ENCODE measurements at regions not wholly inside any gene's neighbourhood (a gene's known extent, or its start where the extent isn't known, plus 50 kb on each side); places are given as distances from the start of the nearest gene placed in this dataset.
"Not testable (repeated sequence)": the region's sequence is repeated elsewhere in the genome, so short reads cannot be mapped to it uniquely, and the experiment has no call there.

DNA sequence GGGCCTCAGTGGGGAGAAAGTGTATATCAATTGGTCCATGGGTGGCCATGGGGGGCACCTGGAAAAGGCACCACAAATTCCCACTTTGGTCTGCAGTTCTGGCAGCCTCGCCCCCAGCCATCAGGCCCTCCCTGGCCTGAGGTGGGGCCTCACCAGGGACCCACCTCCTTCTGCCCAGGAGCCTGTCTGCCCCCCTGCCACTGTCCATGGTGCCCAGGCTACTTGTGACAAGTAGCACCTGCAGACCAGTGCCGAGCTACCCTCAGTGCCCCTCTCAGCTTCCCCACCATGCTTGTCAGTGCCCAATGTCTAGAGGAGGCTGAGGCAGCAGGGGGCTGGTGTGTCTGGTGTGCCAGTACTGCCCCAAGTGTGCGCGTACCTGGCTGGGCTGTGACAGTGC lies 87.1 kb upstream of the PAXBP1 start:
- intact Hi-C loops (cut with micrococcal nuclease), result no loop called here
- DNase-seq (ENCODE audit: low spot score), result no peak
- Mint-ChIP-seq H3K36me3 (ENCODE audit: low read depth) (no peaks in the 10 kb centered on the region), H3K4me3 (ENCODE audit: low read depth) (no peak overlapping the region), H3K9me3 (peaks cover 14% of the 10 kb centered on the region), H3K27me3 (ENCODE audit: low read depth) (peaks cover 19% of the 10 kb centered on the region), H3K4me1 (ENCODE audit: low read depth) (no peaks in the 10 kb centered on the region), H3K27ac (no peak overlapping the region)

DNA sequence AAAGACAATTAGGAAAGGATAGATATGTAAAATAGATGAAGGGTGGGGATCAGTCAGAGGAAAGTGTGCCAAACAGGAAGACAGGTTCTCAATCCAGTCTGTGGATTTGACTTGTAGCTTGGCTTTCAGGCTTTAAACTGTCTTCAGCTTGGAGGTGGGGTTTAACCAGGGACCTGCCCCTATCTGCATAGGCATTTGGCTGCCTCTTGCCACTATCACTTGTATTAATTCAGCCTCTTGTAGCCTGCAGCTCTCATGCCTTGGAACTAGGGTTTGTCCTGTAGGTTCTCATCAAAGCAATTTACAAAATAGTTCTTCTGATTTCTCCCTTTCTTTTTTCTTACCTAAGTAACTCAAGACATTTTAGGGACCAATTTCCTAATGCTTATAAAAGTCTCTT lies 88.8 kb upstream of the PAXBP1 start:
- Mint-ChIP-seq H3K9me3 (peaks cover 9% of the 10 kb centered on the region), H3K36me3 (ENCODE audit: low read depth) (no peaks in the 10 kb centered on the region), H3K4me1 (ENCODE audit: low read depth) (no peaks in the 10 kb centered on the region), H3K27ac (no peak overlapping the region), H3K27me3 (ENCODE audit: low read depth) (peaks cover 21% of the 10 kb centered on the region), H3K4me3 (ENCODE audit: low read depth) (no peak overlapping the region)
- DNase-seq (ENCODE audit: low spot score), result no peak
- intact Hi-C loops (cut with micrococcal nuclease), result no loop called here

DNA sequence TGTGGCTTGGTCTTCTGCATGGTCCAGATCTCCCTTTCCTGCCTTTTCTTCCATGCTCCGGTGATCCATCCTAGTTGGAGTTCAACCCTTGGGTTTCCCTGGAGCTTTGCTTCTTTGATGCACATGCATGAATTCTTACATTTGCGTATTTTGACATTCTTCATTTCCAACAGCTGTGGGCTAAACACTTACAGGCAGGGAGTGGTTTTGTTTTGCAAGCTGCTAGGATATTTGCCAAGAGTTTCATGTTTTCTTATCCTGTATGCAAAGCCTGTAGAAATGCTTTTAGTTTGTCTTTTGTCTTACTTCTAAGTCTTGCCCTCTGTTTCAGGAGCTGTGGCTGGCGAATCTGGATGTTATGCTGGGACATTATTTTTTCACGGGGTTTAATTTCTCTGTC lies 90.3 kb upstream of the PAXBP1 start:
- Mint-ChIP-seq H3K9me3 (peaks cover 1% of the 10 kb centered on the region), H3K36me3 (ENCODE audit: low read depth) (no peaks in the 10 kb centered on the region), H3K4me1 (ENCODE audit: low read depth) (no peaks in the 10 kb centered on the region), H3K27ac (no peak overlapping the region), H3K27me3 (ENCODE audit: low read depth) (peaks cover 24% of the 10 kb centered on the region), H3K4me3 (ENCODE audit: low read depth) (no peak overlapping the region)
- intact Hi-C loops (cut with micrococcal nuclease), result no loop called here
- DNase-seq (ENCODE audit: low spot score), result no peak

DNA sequence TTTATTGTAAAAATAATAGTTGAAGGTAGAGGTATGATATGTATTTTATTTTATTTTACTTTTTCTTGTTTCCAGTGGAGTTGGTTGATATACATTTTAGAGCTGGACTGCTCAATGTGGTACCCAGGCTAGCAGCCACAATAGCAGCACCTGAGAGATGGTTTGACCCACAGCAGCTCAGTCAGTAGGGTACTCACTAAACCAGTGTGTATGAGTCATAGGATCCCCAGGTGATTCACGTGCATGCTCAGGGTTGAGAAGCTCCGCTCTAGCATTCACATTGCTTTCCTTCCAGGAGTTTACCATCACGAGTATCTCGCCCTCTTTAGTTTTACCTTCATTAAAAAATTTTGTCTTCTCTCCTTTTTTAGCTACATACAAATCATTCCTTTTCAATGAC lies 96.0 kb upstream of the PAXBP1 start:
- intact Hi-C loops (cut with micrococcal nuclease), result no loop called here
- no peak overlapping the region for H3K27ac Mint-ChIP-seq
- DNase-seq (ENCODE audit: low spot score), result no peak
- H3K9me3 Mint-ChIP-seq, result no peaks in the 10 kb centered on the region
- H3K36me3 Mint-ChIP-seq (ENCODE audit: low read depth), result no peaks in the 10 kb centered on the region
- H3K27me3 Mint-ChIP-seq (ENCODE audit: low read depth), result peaks cover 17% of the 10 kb centered on the region
- no peak overlapping the region for H3K4me3 Mint-ChIP-seq (ENCODE audit: low read depth)
- no peaks in the 10 kb centered on the region for H3K4me1 Mint-ChIP-seq (ENCODE audit: low read depth)

DNA sequence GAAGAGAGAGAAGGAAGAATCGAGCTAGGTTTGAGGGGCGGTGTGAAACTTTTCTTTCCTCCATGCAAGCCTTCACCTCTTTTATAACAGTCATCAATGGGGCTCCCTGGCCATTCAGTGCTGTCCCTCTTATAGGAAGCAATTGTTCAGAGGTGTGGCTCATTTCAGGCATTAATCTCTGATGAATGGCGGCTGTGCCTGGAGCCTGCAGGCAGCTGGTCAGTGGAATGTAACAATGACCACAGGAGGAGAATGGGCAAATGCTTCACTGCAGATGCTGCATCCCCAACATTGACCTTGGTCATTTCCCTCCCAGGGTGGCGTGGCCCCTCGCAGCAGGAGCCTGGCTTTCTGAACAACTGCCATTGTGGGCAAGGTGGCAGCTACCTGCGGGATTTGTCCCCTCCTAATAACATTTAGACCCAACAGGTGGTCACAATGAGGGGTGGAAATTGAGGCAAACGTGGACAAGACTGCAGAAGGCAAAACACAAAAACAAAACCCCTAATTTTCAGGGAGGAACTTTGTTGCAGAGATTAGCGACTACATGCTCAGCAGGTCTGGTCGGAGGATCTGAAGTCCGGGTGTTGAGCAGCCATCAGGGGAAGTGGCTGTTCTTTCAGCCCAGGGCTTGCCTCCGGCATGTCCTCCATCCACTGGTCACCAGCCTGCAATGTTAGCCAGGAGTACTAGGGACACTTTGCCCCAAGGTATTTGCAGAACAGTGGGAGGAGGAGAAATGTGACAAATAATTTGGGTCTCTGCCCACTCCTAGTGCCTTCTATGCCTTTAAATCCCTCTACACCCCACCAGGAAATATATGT lies 97.3 kb upstream of the PAXBP1 start:
- DNase-seq (ENCODE audit: low spot score), result no peak
- no peaks in the 10 kb centered on the region for H3K9me3 Mint-ChIP-seq
- peaks cover 9% of the 10 kb centered on the region for H3K27me3 Mint-ChIP-seq (ENCODE audit: low read depth)
- no peak overlapping the region for H3K27ac Mint-ChIP-seq
- H3K4me3 Mint-ChIP-seq (ENCODE audit: low read depth), result no peak overlapping the region
- intact Hi-C loops (cut with micrococcal nuclease), result no loop called here
- no peaks in the 10 kb centered on the region for H3K36me3 Mint-ChIP-seq (ENCODE audit: low read depth)
- no peaks in the 10 kb centered on the region for H3K4me1 Mint-ChIP-seq (ENCODE audit: low read depth)

DNA sequence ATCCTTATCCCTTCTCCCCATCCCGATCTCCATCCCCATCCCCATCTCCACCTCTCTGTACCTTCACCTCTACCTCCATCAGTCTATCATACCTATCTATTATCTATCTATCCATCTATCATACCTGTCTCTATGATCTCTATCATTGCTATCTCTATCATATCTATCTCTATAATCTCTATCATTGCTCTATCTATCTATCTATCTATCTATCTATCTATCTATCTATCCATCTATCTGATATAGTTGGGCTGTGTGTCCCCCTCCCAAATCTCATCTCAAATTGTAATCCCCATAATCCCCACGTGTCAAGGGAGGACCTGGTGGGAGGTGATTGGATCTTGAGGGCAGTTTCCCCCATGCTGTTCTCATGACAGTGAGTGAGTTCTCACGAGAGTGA lies 97.9 kb upstream of the PAXBP1 start:
- H3K4me3 Mint-ChIP-seq (ENCODE audit: low read depth), result no peak overlapping the region
- intact Hi-C loops (cut with micrococcal nuclease), result no loop called here
- H3K27me3 Mint-ChIP-seq (ENCODE audit: low read depth), result peaks cover 9% of the 10 kb centered on the region
- H3K36me3 Mint-ChIP-seq (ENCODE audit: low read depth), result no peaks in the 10 kb centered on the region
- no peaks in the 10 kb centered on the region for H3K9me3 Mint-ChIP-seq
- no peak overlapping the region for H3K27ac Mint-ChIP-seq
- DNase-seq (ENCODE audit: low spot score), result no peak
- no peaks in the 10 kb centered on the region for H3K4me1 Mint-ChIP-seq (ENCODE audit: low read depth)

DNA sequence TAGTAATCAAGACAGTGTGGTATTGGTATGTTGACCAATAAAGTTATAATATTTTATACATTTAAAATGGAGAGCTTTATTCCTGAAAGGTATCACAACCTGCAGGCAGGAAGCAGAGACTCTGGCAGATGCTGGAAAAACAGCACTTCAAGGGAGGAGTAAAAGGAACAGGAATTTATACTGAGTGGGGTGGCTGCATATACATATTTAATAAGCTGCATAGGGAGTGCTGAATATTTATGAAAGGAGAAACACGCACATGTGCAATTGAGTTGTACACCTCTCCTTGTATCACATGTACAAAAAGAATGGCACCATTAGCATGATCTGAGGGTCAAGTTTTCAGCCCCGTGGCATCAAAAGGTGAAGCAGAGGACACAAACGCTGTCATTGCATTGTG lies 104.9 kb upstream of the PAXBP1 start:
- H3K9me3 Mint-ChIP-seq, result no peaks in the 10 kb centered on the region
- DNase-seq (ENCODE audit: low spot score), result no peak
- no peaks in the 10 kb centered on the region for H3K36me3 Mint-ChIP-seq (ENCODE audit: low read depth)
- H3K27me3 Mint-ChIP-seq (ENCODE audit: low read depth), result peaks cover 12% of the 10 kb centered on the region
- no peak overlapping the region for H3K4me3 Mint-ChIP-seq (ENCODE audit: low read depth)
- intact Hi-C loops (cut with micrococcal nuclease), result no loop called here
- H3K4me1 Mint-ChIP-seq (ENCODE audit: low read depth), result no peaks in the 10 kb centered on the region
- H3K27ac Mint-ChIP-seq, result no peak overlapping the region

DNA sequence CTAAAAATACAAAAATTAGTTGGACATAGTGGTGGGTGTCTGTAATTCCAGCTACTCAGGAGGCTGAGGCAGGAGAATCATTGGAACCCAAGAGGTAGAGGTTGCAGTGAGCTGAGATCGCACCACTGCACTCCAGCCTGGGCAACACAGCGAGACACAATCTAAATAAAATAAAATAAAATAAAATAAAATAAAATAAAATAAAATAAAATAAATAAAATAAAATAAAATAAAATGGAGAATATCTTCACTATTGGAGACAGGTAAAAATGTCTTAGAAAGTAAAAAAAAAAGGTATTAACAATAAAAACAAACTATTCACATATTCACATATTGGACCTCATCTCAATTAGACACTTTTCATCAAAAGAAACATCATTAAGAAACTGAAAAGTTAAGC lies 106.3 kb upstream of the PAXBP1 start:
- H3K36me3 Mint-ChIP-seq (ENCODE audit: low read depth); intact Hi-C loops (cut with micrococcal nuclease); DNase-seq (ENCODE audit: low spot score); H3K4me3 Mint-ChIP-seq (ENCODE audit: low read depth); H3K9me3 Mint-ChIP-seq; H3K4me1 Mint-ChIP-seq (ENCODE audit: low read depth); H3K27ac Mint-ChIP-seq: not testable (repeated sequence)
- peaks cover 13% of the 10 kb centered on the region for H3K27me3 Mint-ChIP-seq (ENCODE audit: low read depth)

DNA sequence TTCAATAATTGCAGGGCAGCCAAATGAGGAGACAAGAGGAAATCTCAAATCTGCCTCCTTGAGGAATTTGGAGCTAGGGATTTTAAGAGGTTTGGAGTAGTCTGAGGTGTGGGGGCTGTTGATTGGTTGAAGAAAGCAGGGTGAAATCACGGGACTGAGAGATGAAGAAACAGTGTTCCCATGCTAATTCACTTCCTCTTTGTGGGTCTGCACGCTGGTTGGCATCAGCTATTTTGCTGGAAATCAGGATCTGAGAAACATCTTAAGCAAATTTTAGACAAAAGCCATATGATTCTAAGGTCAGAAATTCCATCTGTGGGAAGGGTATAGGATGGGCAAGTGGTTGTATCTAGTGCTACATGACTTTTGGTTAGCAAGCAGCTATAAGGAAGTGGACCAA lies 107.1 kb upstream of the PAXBP1 start:
- no peak overlapping the region for H3K4me3 Mint-ChIP-seq (ENCODE audit: low read depth)
- intact Hi-C loops (cut with micrococcal nuclease), result no loop called here
- no peaks in the 10 kb centered on the region for H3K9me3 Mint-ChIP-seq
- H3K4me1 Mint-ChIP-seq (ENCODE audit: low read depth), result no peaks in the 10 kb centered on the region
- peaks cover 13% of the 10 kb centered on the region for H3K27me3 Mint-ChIP-seq (ENCODE audit: low read depth)
- no peaks in the 10 kb centered on the region for H3K36me3 Mint-ChIP-seq (ENCODE audit: low read depth)
- no peak overlapping the region for H3K27ac Mint-ChIP-seq
- DNase-seq (ENCODE audit: low spot score), result no peak

DNA sequence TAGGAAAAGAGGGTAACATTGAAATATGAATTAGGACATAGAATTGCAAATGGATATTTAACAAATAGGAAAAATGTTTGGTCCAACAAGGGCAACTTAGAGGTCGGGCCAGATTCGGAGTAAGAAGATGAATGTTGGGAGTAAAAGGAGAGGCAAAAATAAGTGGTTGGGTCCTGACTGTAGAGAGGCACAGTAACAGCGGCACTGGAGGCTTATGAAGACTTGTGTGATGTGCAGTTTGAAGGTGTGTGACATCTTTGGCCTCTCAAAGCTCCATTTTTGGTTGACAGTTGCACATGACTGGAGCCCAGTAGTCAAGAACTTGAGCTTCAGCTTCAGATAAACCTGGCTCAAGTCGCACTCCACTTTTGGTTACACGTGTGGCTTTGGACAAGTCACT lies 109.9 kb upstream of the PAXBP1 start:
- no peaks in the 10 kb centered on the region for H3K9me3 Mint-ChIP-seq
- DNase-seq (ENCODE audit: low spot score), result no peak
- no peak overlapping the region for H3K27ac Mint-ChIP-seq
- H3K4me3 Mint-ChIP-seq (ENCODE audit: low read depth), result no peak overlapping the region
- no peaks in the 10 kb centered on the region for H3K4me1 Mint-ChIP-seq (ENCODE audit: low read depth)
- peaks cover 9% of the 10 kb centered on the region for H3K27me3 Mint-ChIP-seq (ENCODE audit: low read depth)
- intact Hi-C loops (cut with micrococcal nuclease), result no loop called here
- H3K36me3 Mint-ChIP-seq (ENCODE audit: low read depth), result no peaks in the 10 kb centered on the region

DNA sequence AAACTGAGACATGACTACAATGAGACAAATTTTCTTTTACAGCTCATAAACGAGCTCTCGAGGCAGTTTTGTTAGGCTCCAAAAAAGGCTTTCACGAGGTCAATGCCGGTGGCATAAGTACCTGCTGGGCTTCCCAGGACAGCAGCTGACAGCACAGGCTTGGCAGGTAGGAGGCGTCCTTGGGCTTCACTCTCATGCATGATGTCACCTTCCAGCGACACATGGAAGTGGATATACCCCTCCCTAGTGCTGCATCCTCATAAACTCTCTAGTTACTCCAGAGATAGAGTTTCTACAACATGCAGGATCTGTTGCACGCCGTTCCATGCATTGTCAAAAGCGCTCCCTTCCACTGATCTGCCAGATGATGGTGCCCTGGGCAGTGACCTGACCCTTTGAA lies 112.5 kb upstream of the PAXBP1 start:
- H3K27me3 Mint-ChIP-seq (ENCODE audit: low read depth), result peaks cover 11% of the 10 kb centered on the region
- H3K9me3 Mint-ChIP-seq, result no peaks in the 10 kb centered on the region
- H3K4me1 Mint-ChIP-seq (ENCODE audit: low read depth), result no peaks in the 10 kb centered on the region
- H3K27ac Mint-ChIP-seq, result no peak overlapping the region
- intact Hi-C loops (cut with micrococcal nuclease), result no loop called here
- DNase-seq (ENCODE audit: low spot score), result no peak
- H3K4me3 Mint-ChIP-seq (ENCODE audit: low read depth), result no peak overlapping the region
- H3K36me3 Mint-ChIP-seq (ENCODE audit: low read depth), result no peaks in the 10 kb centered on the region

DNA sequence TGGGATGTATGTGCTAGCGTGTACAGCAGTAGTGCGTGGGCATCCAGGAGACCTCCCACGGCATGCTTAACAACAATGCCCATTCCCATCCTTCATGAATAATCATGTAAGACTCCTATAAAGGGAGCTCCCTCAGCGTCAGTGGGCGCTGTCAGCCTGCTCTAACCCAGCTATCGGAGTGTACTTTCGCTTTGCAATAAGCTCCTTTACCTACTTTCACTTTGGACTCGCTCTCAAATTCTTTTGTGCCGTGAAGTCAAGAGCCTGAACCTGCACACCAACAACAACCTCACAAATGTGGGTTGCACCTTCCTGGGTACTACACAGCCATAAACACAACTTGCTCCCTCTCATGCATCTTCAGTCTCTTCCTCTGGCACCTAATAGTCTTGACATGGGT lies 114.8 kb upstream of the PAXBP1 start:
- Mint-ChIP-seq H3K4me3 (ENCODE audit: low read depth) (peak overlapping the region; percentile 20), H3K4me1 (ENCODE audit: low read depth) (no peaks in the 10 kb centered on the region), H3K27me3 (ENCODE audit: low read depth) (peaks cover 8% of the 10 kb centered on the region), H3K27ac (no peak overlapping the region), H3K36me3 (ENCODE audit: low read depth) (no peaks in the 10 kb centered on the region), H3K9me3 (no peaks in the 10 kb centered on the region)
- DNase-seq (ENCODE audit: low spot score), result no peak
- intact Hi-C loops (cut with micrococcal nuclease), result no loop called here

DNA sequence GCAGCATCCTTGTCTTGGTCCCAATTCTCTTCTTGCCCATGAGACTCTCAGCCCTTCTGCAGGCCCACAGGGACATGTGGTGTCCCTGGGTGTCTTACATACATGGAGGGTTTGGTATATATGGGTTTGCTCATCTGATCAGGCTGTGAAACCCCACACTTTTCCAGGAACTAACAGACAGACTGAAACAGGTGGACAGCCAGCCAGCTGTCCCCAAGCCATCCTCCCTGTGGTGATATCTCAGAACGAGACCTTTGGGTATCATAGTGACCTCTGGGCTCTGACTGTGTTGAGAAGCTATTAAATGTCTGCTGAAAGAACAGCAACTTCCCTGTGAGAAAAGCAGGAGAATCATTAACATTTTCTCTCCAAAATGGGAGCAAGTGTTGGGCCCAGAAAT lies 115.5 kb upstream of the PAXBP1 start:
- no peak overlapping the region for H3K27ac Mint-ChIP-seq

DNA sequence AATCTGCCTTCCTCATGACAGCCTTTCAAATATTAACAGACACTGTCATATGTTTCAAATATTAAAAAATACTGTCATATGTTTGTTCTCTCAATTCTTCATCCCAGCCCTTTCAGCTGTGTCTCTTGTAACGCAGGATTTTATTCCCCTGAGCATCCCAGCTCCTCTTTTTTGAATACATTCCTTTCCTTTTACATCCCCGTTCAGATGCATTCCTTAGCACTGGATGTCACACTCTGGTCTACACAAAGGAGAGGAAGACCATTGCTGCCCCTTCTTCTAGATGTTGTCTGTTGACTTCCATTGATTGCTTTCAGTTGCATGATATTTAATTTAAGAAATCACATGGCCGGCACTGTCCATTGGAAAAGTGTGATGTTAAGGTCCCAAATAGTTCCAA lies 117.4 kb upstream of the PAXBP1 start:
- Mint-ChIP-seq H3K9me3 (no peaks in the 10 kb centered on the region), H3K4me3 (ENCODE audit: low read depth) (no peak overlapping the region), H3K27me3 (ENCODE audit: low read depth) (peaks cover 7% of the 10 kb centered on the region), H3K36me3 (ENCODE audit: low read depth) (no peaks in the 10 kb centered on the region), H3K4me1 (ENCODE audit: low read depth) (no peaks in the 10 kb centered on the region), H3K27ac (no peak overlapping the region)
- DNase-seq (ENCODE audit: low spot score), result no peak
- intact Hi-C loops (cut with micrococcal nuclease), result no loop called here

More for the DNA sequence above, 115.5 kb upstream of the PAXBP1 start:
- intact Hi-C loops (cut with micrococcal nuclease), result no loop called here
- Mint-ChIP-seq H3K9me3 (no peaks in the 10 kb centered on the region), H3K27me3 (ENCODE audit: low read depth) (peaks cover 7% of the 10 kb centered on the region), H3K36me3 (ENCODE audit: low read depth) (no peaks in the 10 kb centered on the region), H3K4me3 (ENCODE audit: low read depth) (peak overlapping the region; percentile 14), H3K4me1 (ENCODE audit: low read depth) (no peaks in the 10 kb centered on the region)
- no peak for DNase-seq (ENCODE audit: low spot score)
